Stimulated activated naive CD8-positive, alpha-beta T cell treated with anti-CD3 and anti-CD28 coated beads, Interleukin-15, Interleukin-2, amounts not matched to agents 100 ng/mL and 50 ng/mL, for 24 hours (primary cell): ENCODE measurements at regions not wholly inside any gene's neighbourhood (a gene's known extent, or its start where the extent isn't known, plus 50 kb on each side); places are given as distances from the start of the nearest gene placed in this dataset.

Experiments used
- H3K27ac Mint-ChIP-seq: one replicate; pipeline ENCODE4 v1.8.0; 2021; ENCODE audit warnings: mild to moderate bottlenecking, mixed read lengths
- H3K27me3 Mint-ChIP-seq: one replicate; pipeline ENCODE4 v1.8.0; 2021; ENCODE audit warnings: mixed read lengths
- H3K36me3 Mint-ChIP-seq: one replicate; pipeline ENCODE4 v1.8.0; 2021; ENCODE audit warnings: low read depth, mixed read lengths
- H3K4me1 Mint-ChIP-seq: one replicate; pipeline ENCODE4 v1.8.0; 2021; ENCODE audit warnings: low read depth, mixed read lengths
- H3K4me3 Mint-ChIP-seq: one replicate; pipeline ENCODE4 v1.8.0; 2021; ENCODE audit warnings: mild to moderate bottlenecking, mixed read lengths
- H3K9me3 Mint-ChIP-seq: one replicate; pipeline ENCODE4 v1.8.0; 2021; ENCODE audit warnings: mixed read lengths

DNA sequence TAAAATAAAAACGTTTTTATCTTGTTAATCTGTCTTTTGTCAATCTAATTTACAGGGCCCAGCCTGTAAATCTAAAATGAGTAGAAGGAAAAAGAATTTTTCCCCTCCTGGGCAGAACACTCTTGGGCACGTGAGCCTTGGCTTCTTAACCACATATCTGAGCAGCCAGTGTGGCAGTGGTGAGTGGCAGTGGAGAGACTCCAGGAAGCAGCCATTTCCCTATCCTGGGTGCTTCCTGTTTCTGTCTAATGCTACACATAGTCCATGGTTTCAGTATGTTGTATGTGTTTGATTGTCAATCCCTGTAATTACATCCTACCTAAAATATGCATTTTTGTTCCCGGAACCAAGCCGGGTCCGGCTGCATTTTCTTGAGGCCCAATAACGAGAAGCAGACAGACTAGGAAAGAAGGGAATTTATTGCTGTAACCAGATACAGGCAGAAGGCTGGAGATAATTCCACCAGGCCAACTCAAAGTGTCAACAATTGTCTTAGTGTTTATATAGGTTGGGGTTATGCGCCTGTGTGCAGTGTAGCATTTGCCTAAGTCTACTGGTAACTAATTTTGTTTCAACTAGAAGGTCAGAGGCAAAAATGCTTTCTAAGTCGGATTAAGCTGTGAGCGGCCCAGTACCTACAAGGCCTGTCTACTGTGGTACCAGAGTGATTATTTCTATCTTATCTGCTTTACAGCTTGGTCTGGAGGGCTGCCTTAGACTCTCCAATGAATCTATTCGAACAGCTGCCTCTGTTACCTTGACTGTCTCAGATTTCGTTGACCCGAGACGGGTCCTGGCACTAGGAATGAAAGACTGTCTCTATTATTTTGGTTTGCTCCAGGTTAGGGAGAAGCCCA, 82.4 kb upstream of the RESF1 start:
- peaks cover 60% of the 10 kb centered on the region for H3K4me1 Mint-ChIP-seq
- H3K36me3 Mint-ChIP-seq, result peaks cover 25% of the 10 kb centered on the region
- peaks cover 19% of the 10 kb centered on the region for H3K9me3 Mint-ChIP-seq
- H3K4me3 Mint-ChIP-seq, result no peak overlapping the region
- peak overlapping the region; percentile 61 for H3K27ac Mint-ChIP-seq
- H3K27me3 Mint-ChIP-seq, result no peaks in the 10 kb centered on the region

DNA sequence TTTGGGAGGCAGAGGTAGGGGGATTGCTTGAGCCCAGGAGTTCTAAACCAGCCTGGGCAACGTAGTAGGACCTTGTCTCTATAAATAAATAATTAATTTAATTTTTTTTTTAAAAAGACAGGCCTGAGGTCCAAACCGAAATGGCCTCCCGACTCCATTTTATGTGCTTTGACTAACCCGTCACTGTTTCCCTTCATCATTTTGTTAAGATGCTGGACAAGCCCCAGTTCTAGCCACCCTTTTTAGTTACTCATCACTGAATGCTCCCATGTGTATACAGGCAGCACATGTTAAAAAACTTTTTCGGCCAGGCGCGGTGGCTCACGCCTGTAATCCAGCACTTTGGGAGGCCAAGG, 83.6 kb upstream of the RESF1 start:
- H3K27ac Mint-ChIP-seq, result peak overlapping the region; percentile 98

DNA sequence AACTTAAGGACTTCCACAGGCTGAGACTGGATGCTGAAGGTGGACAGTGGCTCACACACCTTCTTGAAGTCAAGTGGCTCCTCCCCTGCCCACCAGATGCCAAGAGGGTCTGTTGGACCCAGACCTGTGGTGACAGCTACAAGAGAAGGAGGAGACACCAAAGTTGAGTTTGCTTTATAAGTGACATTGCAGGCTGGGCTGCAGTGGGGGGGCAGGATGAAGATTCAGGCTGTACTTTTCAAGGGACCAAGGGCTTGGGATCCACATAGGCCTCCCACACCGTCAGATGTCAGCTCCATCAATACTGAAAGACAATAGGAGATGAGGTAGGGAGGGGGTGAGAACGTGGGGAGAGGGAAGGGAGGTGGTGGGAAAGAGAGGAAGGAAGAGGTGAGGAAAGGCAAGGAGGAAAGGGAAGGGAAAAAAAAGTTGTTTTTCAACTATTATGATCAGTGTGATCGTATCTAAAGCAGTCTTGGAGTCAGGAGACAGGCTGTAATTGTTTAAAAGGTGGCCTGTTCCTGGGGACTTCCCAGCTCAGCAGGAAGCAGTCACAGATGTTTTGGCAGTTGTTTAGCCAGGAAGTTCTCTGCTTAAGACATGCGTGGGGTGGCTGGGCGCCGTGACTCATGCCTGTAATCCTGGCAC, 84.1 kb upstream of the RESF1 start:
- Mint-ChIP-seq H3K27me3 (no peaks in the 10 kb centered on the region), H3K27ac (peak overlapping the region; percentile 98), H3K4me3 (peak overlapping the region; percentile 55), H3K36me3 (peaks cover 29% of the 10 kb centered on the region), H3K4me1 (peaks cover 59% of the 10 kb centered on the region), H3K9me3 (peaks cover 23% of the 10 kb centered on the region)

More for the DNA sequence above, 83.6 kb upstream of the RESF1 start:
- H3K4me1 Mint-ChIP-seq, result peaks cover 60% of the 10 kb centered on the region
- no peak overlapping the region for H3K4me3 Mint-ChIP-seq
- peaks cover 29% of the 10 kb centered on the region for H3K36me3 Mint-ChIP-seq
- H3K27me3 Mint-ChIP-seq, result no peaks in the 10 kb centered on the region
- H3K9me3 Mint-ChIP-seq, result peaks cover 23% of the 10 kb centered on the region

DNA sequence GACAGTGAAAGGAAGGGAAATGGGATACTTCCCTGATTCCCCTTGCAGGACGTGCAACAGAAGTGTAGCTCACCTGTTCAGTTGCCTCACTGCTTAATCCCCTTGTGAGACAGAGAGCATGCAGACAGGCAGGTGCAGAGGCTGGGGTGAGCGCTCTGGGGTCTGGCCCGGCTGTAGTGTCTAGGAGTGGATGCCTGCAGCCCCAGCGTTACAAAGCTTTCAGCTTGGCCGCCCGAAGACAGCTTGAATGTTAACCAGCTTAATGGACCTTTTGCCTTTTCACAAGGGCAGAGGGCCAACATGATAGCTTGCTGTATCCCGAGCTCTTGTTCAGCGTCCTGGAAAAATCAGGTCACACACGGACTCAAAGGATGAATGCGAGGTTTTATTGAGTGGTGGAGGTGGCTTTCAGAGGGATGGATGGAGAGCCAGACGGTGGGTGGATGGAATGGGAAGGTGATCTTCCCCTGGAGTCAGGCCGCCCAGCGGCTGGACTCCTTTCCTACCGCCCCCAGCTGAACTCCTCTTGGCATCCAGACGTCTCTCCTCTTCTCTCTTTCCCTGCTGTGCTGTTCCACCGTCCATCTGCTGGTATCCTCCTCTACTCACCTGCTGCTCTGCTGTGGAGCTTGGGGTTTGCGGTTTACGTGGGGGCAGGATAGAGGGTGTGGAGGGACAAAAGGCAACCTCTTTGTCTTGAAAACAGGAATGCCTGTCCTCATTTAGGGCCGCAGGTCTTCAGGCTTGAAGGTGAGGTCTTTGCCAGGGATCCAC, 86.2 kb upstream of the RESF1 start:
- no peaks in the 10 kb centered on the region for H3K27me3 Mint-ChIP-seq
- H3K36me3 Mint-ChIP-seq, result peaks cover 18% of the 10 kb centered on the region
- H3K9me3 Mint-ChIP-seq, result peaks cover 13% of the 10 kb centered on the region
- H3K27ac Mint-ChIP-seq, result no peak overlapping the region
- peaks cover 43% of the 10 kb centered on the region for H3K4me1 Mint-ChIP-seq
- H3K4me3 Mint-ChIP-seq, result no peak overlapping the region

DNA sequence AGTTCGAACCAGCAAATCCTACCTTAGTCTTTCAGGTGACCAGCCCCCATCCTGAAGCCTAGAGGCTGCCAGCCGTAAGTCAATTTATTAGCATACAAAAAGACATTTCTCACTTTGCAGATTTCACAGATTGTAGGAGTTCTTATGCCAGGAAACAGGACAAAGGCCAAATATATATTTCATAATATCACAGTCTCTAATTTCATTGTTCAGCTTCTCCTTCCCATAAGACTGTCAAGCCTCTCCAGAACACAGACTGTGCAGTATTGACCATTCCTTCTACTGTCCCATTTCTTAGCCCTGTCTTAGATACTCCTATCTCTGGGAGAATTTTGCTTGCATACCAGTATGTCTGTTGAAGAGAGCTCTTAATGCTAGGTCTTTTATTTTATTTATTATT, 89.2 kb upstream of the RESF1 start:
- Mint-ChIP-seq H3K9me3 (peaks cover 13% of the 10 kb centered on the region), H3K36me3 (peaks cover 18% of the 10 kb centered on the region), H3K27me3 (no peaks in the 10 kb centered on the region), H3K4me3 (no peak overlapping the region), H3K4me1 (peaks cover 30% of the 10 kb centered on the region), H3K27ac (no peak overlapping the region)

DNA sequence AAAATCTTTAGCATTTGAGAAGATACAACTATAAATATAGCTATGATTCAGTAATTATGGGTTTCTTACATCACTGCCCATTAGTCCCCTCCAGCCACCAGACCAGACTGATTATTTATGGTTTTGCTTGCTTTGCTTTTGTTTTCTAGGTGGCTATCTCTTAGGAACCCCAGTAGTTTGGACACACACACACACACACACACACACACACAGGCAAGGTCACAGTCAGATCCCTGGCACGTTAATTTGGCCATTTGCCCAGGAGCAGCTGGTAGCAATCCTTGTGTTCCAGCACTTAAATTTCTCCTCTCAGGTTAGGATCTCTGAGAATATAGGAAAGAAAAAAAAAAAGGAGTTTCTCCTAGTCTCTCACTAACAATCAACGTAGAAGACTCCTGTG, 90.2 kb upstream of the RESF1 start:
- Mint-ChIP-seq H3K36me3 (peaks cover 14% of the 10 kb centered on the region), H3K27me3 (no peaks in the 10 kb centered on the region), H3K27ac (no peak overlapping the region), H3K4me1 (peaks cover 20% of the 10 kb centered on the region), H3K9me3 (peaks cover 9% of the 10 kb centered on the region), H3K4me3 (no peak overlapping the region)

DNA sequence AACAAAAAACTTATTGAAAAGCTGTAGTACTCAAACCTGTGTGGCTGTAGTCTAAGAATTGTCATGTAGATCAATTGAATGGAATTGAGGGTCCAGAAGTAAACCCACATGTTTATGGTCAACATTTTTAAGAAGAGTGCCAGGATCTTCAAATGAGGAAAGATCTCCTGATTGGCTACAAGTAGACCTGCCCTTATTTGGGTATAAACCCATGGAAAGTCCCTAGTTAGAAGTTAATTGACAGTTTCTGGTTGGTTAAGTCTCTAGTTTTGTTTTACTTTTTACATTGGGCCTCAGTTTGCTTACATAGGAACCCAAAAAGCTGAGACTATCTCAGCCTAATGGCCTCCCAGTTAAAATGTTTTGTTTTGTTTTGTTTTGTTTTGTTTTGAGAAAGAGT, 91.9 kb upstream of the RESF1 start:
- Mint-ChIP-seq H3K4me1 (peaks cover 15% of the 10 kb centered on the region), H3K4me3 (no peak overlapping the region)

DNA sequence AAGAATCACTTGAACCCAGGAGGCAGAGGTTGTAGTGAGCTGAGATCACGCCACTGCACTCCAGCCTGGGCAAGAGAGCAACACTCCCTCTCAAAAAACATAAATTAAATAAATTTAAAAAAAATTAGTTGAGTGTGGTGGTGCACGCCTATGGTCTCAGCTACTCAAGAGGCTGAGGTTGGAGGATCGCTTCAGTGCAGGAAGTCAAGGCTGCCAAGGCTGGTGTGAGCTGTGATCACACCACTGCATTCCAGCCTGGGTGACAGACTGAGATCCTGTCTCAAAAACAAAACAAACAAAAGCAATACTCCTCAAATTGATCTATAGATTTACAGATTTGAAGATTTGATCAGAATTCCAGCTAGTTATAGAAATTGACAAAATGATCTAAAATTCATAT, 92.7 kb upstream of the RESF1 start:
- H3K27ac Mint-ChIP-seq, result no peak overlapping the region

More for the DNA sequence above, 91.9 kb upstream of the RESF1 start:
- Mint-ChIP-seq H3K27ac (peak overlapping the region; percentile 49), H3K9me3 (peaks cover 5% of the 10 kb centered on the region), H3K36me3 (peaks cover 5% of the 10 kb centered on the region), H3K27me3 (no peaks in the 10 kb centered on the region)

DNA sequence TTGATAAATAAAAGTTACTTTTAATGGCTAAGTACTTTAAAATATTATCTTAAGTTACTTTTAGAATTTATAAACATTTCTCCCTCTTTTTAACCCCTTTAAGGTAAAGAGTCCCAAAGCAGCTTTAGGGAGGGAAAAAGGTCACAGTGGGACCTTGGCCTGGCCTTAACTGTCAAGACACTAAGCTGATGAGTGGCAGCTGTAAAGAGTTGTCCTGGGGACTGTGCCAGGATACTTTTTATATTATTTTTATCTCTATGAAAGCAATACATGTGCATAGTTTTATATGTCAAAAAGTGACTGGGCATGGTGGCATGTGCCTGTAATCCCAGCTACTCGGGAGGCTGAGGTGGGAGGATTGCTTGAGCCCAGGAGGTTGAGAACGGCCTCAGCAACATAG, 94.2 kb upstream of the RESF1 start:
- Mint-ChIP-seq H3K9me3 (peaks cover 2% of the 10 kb centered on the region), H3K4me1 (peaks cover 32% of the 10 kb centered on the region), H3K27me3 (no peaks in the 10 kb centered on the region), H3K27ac (no peak overlapping the region), H3K36me3 (peaks cover 15% of the 10 kb centered on the region), H3K4me3 (no peak overlapping the region)

More for the DNA sequence above, 92.7 kb upstream of the RESF1 start:
- peaks cover 3% of the 10 kb centered on the region for H3K9me3 Mint-ChIP-seq
- peaks cover 17% of the 10 kb centered on the region for H3K4me1 Mint-ChIP-seq
- H3K27me3 Mint-ChIP-seq, result no peaks in the 10 kb centered on the region
- peaks cover 6% of the 10 kb centered on the region for H3K36me3 Mint-ChIP-seq
- no peak overlapping the region for H3K4me3 Mint-ChIP-seq

DNA sequence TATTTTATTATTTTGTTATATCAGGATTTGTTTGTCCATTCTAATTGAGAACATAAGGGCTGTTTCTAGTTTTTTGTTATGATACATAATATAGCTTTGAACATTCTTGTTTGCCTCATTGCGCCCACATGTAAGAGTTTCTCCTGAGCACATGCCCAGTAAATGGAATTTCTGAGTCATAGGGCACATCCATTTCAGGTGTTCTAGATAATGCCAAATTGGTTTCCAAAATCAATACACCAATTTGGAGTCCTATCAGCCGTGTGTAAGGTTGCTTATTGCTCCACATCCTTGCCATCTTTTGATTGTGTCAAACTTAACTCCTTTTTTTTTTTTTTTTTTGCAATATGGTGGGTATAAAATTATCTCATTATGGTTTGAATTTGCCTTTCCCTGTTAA, 97.9 kb upstream of the RESF1 start:
- H3K27me3 Mint-ChIP-seq, result no peaks in the 10 kb centered on the region
- H3K9me3 Mint-ChIP-seq, result peaks cover 5% of the 10 kb centered on the region
- H3K27ac Mint-ChIP-seq, result peak overlapping the region; percentile 58
- H3K4me1 Mint-ChIP-seq, result peaks cover 28% of the 10 kb centered on the region
- H3K4me3 Mint-ChIP-seq, result peak overlapping the region; percentile 37
- H3K36me3 Mint-ChIP-seq, result peaks cover 20% of the 10 kb centered on the region

DNA sequence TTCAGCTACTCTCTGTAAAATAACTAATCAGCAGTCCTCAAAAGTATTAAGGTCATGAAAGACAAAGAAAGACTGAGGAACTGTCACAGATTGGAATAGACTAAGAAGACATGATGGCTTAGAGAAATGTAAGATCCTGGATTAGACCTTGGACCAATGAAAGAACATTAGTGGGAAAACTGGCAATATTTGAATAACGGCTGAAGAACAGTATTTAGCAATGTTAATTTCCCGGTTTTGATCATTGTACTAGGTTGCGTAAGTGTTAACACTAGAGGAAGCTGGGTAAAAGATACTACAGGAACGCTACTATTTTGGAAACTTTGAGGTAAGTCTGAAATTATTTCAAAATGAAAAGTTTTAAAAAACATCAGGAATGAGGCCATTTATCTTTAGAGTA, 98.8 kb upstream of the RESF1 start:
- Mint-ChIP-seq H3K4me1 (peaks cover 28% of the 10 kb centered on the region), H3K4me3 (no peak overlapping the region), H3K27me3 (no peaks in the 10 kb centered on the region), H3K9me3 (peaks cover 5% of the 10 kb centered on the region), H3K36me3 (peaks cover 20% of the 10 kb centered on the region), H3K27ac (no peak overlapping the region)

DNA sequence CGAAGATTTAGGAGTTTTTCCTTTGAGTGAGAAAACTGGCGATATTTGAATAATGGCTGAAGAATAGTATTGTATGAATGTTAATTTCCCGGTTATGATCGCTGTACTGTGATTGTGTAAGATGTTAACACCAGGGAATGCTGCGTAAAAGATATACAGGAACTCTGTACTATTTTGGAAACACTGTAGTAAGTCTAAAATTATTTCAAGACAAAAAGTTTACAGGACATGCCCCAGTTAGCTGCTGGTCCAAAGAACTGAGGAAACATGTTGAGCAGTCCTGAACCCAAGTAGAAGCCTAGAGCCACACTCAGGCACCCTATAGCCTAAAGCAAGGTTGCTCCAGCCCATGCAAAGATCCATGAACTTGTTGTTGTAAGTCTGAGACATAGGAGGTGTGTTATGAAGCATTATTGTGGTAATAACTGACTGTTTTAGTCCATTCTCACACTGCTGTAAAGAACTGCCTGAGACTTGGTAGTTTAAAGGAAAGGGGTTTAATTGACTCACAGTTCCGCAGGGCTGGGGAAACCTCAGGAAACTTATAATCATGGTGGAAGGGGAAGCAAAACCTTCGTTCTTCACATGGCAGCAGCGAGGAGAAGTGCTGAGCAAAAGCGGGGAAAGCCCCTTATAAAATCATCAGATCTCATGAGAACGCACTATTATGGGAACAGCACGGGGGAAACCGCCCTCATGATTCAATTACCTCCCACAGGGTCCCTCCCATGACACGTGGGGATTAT, 99.8 kb upstream of the RESF1 start:
- Mint-ChIP-seq H3K9me3 (peaks cover 5% of the 10 kb centered on the region), H3K27ac (peak overlapping the region; percentile 68), H3K27me3 (no peaks in the 10 kb centered on the region), H3K36me3 (peaks cover 20% of the 10 kb centered on the region), H3K4me3 (no peak overlapping the region), H3K4me1 (peaks cover 28% of the 10 kb centered on the region)

DNA sequence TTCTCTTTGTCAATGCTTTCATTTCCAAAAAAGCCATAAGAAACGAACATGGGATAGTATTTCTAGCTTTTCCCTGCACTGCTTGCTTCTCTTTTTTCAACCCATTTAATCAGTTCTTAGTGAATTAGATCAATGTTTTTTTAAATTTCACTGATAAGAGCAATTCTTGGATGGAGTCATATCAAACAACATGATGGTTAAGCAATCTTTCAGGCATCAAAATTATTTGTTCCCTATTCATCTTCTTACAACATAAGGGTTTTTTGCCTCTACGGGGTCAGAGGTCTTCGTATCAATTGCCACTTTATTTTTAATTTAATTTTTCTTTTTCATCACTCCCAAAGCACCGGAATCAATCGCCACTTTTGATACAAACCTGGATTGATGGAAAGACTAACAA, 103.8 kb upstream of the RESF1 start:
- H3K36me3 Mint-ChIP-seq, result peaks cover 18% of the 10 kb centered on the region
- H3K4me3 Mint-ChIP-seq, result no peak overlapping the region
- peaks cover 29% of the 10 kb centered on the region for H3K9me3 Mint-ChIP-seq
- H3K4me1 Mint-ChIP-seq, result peaks cover 15% of the 10 kb centered on the region
- no peaks in the 10 kb centered on the region for H3K27me3 Mint-ChIP-seq
- no peak overlapping the region for H3K27ac Mint-ChIP-seq

DNA sequence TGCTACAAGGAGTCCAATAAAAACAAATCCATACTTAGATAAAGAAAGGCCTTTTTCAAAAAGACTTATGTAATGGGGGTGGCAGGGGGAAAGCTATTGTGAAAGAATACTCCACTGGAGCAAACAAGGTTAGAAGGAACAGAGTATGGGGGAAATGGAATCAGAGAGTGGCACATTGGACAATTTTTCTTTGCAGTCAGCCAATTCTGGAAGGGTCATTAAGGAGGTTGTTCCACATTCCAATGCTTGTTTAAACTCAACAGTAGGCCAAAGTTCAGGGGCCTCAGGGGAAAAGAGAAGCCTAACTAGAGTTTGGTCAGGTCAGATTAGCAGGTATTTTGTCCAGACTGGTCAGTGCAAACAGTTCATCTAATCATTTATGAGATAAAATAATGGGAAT, 105.2 kb upstream of the RESF1 start:
- H3K36me3 Mint-ChIP-seq, result peaks cover 9% of the 10 kb centered on the region
- H3K9me3 Mint-ChIP-seq, result peaks cover 24% of the 10 kb centered on the region
- H3K27ac Mint-ChIP-seq, result no peak overlapping the region
- no peak overlapping the region for H3K4me3 Mint-ChIP-seq
- peaks cover under 1% of the 10 kb centered on the region for H3K4me1 Mint-ChIP-seq
- no peaks in the 10 kb centered on the region for H3K27me3 Mint-ChIP-seq
